ENCODE measurements at regions not wholly inside any gene's neighbourhood (a gene's known extent, or its start where the extent isn't known, plus 50 kb on each side); places are given as distances from the start of the nearest gene placed in this dataset.
A peak's percentile ranks its signal among the peaks of the same experiment; 100 is the strongest.

- Histone ChIP-seq H3K27me3 (ENCODE audit: insufficient read depth, poor library complexity, severe bottlenecking) (no peaks in the 10 kb centered on the region), H3K4me1 (ENCODE audit: insufficient read depth, poor library complexity, severe bottlenecking) (no peaks in the 10 kb centered on the region), H3K27ac (ENCODE audit: poor library complexity, severe bottlenecking) (no peak overlapping the region), H3K36me3 (ENCODE audit: low read depth) (no peaks in the 10 kb centered on the region), H3K4me3 (ENCODE audit: severe bottlenecking) (no peak overlapping the region), H3K9me3 (ENCODE audit: severe bottlenecking) (peaks cover 3% of the 10 kb centered on the region)
- DNase-seq (ENCODE audit: low spot score) (no peak), ATAC-seq (ENCODE audit: low read depth) (no peak)
- no peak for TF ChIP-seq CTCF (IDR thresholded peaks at IDR 0.05; ENCODE audit: poor library complexity, severe bottlenecking)
Measured at GRCh38 chr22:22168941-22169867, 75.4 kb upstream of the VPREB1 start.

GRCh38 chr22:22168190-22168940 is 76.2 kb upstream of the VPREB1 start:
- no peak for TF ChIP-seq CTCF (IDR thresholded peaks at IDR 0.05; ENCODE audit: poor library complexity, severe bottlenecking)
- no peak for DNase-seq (ENCODE audit: low spot score)
- peak overlapping the region; percentile 2 for H3K4me3 ChIP-seq (ENCODE audit: severe bottlenecking)
- peaks cover 3% of the 10 kb centered on the region for H3K9me3 ChIP-seq (ENCODE audit: severe bottlenecking)
- no peaks in the 10 kb centered on the region for H3K36me3 ChIP-seq (ENCODE audit: low read depth)
- no peaks in the 10 kb centered on the region for H3K4me1 ChIP-seq (ENCODE audit: insufficient read depth, poor library complexity, severe bottlenecking)
- no peaks in the 10 kb centered on the region for H3K27me3 ChIP-seq (ENCODE audit: insufficient read depth, poor library complexity, severe bottlenecking)
- H3K27ac ChIP-seq (ENCODE audit: poor library complexity, severe bottlenecking) = no peak overlapping the region
- ATAC-seq (ENCODE audit: low read depth) = no peak

- DNase-seq (ENCODE audit: low spot score) = no peak
- Histone ChIP-seq H3K4me3 (ENCODE audit: severe bottlenecking) (no peak overlapping the region), H3K9me3 (ENCODE audit: severe bottlenecking) (peaks cover 3% of the 10 kb centered on the region), H3K27me3 (ENCODE audit: insufficient read depth, poor library complexity, severe bottlenecking) (no peaks in the 10 kb centered on the region), H3K4me1 (ENCODE audit: insufficient read depth, poor library complexity, severe bottlenecking) (no peaks in the 10 kb centered on the region), H3K27ac (ENCODE audit: poor library complexity, severe bottlenecking) (no peak overlapping the region), H3K36me3 (ENCODE audit: low read depth) (no peaks in the 10 kb centered on the region)
- no peak for TF ChIP-seq CTCF (IDR thresholded peaks at IDR 0.05; ENCODE audit: poor library complexity, severe bottlenecking)
- no peak for ATAC-seq (ENCODE audit: low read depth)
Measured at GRCh38 chr22:22167791-22168189, 76.8 kb upstream of the VPREB1 start.

- TF ChIP-seq CTCF (IDR thresholded peaks at IDR 0.05; ENCODE audit: poor library complexity, severe bottlenecking) = no peak
- Histone ChIP-seq H3K27me3 (ENCODE audit: insufficient read depth, poor library complexity, severe bottlenecking) (no peaks in the 10 kb centered on the region), H3K4me3 (ENCODE audit: severe bottlenecking) (no peak overlapping the region), H3K9me3 (ENCODE audit: severe bottlenecking) (peaks cover 3% of the 10 kb centered on the region), H3K27ac (ENCODE audit: poor library complexity, severe bottlenecking) (no peak overlapping the region), H3K36me3 (ENCODE audit: low read depth) (no peaks in the 10 kb centered on the region), H3K4me1 (ENCODE audit: insufficient read depth, poor library complexity, severe bottlenecking) (no peaks in the 10 kb centered on the region)
- no peak for ATAC-seq (ENCODE audit: low read depth)
- DNase-seq (ENCODE audit: low spot score) = no peak
Measured at GRCh38 chr22:22166941-22167713, 77.5 kb upstream of the VPREB1 start.

Data from RWPE2 (cell line).